Hippocampal formation (tissue), 2 donors: ENCODE measurements at regions not wholly inside any gene's neighbourhood (a gene's known extent, or its start where the extent isn't known, plus 50 kb on each side); places are given as distances from the start of the nearest gene placed in this dataset.
"Not testable (repeated sequence)": the region's sequence is repeated elsewhere in the genome, so short reads cannot be mapped to it uniquely, and the experiment has no call there.

Experiments
- DNase-seq, 2 donors: peaks; one replicate each; lab custom pipeline; 2025; lab: John Stamatoyannopoulos, UW

DNA sequence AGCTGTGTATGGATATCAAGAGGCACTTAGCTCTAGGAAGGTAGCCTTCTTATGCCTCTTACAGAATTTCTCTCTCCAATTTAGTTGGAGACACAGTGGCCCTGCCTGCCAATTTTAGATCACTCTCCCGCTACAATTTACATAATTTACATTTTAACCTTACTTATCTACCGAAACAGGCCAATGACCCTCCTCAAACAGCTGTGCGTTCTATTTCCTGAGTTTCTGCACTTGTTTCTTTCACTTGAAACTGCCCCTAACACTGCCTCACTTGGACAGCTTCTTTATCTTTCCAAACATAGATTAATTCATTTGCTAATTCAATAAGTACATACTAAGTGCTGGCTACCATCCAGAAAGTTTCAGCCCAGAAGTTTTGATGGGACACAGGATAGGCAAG is 52.9 kb upstream of the HDDC2 start:
- DNase-seq: no peak

DNA sequence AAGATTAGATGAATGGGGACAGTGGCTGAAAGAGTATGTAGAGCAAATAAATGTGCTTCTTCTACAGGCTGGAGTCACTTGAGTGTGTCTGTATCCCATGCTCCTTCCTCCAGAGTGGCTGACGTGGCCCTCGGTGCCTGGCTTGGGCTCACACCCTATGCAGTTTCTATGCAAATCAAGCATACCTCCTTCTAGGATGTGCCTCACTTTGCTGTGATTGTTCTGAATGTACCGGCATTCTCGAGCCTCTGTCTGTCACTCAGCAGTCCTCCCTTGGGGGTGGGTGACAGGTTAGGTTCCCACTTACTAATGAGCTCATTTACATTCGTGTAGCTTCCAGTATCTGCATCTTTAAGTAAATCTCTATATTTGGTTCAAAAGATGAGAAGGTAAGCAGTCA is 55.1 kb upstream of the HDDC2 start:
- no peak for DNase-seq

DNA sequence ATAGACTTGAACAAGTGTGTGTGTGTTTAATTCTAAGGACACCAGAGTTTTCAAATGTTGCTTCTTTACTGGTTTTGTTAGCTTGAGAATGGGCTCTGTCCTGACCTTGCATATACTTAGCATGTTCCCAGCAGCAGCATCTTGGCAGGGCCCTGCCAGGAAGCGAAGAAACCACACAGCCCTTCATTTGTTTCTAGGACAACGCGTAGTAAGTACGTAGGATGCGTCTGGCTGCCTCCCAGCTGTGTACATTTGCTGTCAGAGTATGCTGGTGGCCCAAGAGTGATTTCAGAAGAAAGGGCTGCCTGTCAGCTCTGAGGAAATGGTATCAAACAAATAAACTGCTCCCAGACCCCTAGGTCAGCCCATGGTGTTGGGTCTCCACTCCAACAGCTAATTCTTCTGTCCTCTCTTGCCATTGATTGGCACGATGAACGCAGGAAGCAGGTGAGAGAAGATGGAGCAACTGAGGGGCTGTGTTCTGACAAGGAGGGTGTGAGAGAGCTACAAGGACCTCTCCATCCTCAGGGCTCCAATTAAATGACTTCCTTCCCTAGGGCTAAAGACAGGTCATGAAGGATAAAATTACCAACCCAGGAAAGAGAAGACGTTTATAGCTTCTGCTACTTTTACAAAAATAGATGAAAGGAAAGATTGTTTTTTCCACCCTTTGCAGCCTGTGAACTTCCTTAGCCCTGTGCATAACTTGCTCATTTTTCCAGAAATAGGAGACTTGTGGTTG is 55.9 kb upstream of the HDDC2 start:
- DNase-seq: no peak

DNA sequence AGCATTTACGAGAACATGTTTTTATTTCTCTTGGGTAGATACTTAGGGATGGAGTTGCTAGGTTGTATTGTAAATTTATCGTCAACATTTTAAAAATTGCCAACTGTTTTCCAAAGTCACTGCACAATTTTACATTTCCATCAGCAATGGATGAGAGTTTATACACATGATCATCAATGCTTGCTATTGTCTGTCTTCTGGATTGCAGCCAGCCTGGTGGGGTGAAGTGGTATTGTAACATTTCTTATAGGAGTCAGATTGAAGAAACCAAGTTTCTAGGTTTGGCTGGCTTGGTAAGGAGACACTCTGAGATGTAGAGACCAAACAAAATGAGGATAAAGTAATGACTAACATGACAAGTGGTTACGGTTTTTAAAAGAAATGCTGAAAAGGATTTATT is 57.1 kb upstream of the HDDC2 start:
- DNase-seq: no peak

DNA sequence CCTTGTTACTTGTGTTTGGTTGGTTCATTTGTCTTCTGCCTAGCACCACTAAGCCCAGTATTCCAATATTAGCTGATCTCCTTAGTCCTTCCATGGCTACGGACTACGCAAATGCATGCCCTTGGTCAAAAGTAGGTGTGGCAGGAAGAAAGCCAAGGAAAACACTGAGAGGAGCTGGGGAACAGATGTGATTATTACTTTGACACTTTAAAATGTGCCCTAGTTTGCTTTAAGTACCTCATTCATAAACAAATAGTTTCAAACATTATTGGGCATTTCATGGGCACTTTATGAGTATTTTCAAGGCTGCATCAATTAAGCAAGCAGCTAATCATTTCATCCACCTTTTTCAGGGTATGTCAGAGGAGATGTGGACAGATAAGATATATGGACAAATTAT is 60.1 kb upstream of the HDDC2 start:
- DNase-seq: no peak

DNA sequence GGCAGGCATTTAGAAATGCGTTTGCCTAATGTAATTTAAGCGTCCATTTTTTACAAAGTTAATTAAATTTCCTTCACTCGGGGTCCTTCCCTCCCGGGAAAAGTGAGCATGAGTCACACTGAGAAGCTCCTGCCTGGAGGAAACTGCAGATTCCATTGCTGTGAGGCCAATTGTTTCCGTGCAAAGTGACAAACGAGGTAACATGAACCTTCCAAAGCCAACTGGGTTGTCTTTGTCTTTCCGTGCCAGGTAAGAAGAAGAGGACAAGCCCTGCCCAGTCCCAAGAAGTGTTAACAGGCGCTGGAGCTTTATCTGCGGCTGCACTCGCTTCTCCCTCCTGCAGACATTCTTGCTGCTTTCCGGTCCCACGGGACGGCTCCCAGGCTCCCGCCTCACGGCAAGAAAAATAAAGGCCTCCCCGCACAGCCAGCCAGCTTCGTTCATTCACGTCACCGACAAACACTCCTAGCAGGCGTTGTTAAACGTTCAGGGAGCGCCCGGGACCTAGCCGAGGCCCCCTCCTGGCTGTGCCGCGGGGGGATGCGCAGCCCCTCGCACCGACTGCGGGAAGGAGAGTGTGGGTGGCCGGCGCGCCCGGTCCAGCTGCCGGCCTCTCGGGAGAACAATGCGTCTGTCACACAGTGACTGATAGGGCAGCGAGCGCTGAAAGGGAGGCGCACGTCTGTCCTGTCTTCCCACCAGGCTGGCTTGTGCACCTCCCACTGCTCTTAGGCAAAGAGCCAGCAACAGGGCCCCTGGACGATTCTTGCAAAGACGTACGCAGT is 61.5 kb upstream of the HDDC2 start:
- no peak for DNase-seq

DNA sequence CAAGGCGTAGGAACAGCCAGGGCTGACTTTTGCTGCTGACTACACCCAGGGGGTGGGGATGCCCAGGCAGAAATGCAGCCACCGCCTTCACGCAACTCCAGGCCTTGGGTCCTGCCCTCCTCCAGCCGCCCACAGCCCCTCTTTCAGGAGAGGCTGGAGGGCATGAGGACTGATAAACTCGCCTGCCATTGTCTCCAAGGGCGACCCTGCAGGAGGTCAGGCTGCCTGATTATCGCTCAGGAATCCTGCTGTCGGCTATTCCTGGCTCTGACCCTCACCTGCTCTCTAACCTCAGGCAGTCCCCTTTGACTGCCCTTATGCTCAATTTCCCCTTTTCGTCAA is 62.0 kb upstream of the HDDC2 start:
- no peak for DNase-seq

DNA sequence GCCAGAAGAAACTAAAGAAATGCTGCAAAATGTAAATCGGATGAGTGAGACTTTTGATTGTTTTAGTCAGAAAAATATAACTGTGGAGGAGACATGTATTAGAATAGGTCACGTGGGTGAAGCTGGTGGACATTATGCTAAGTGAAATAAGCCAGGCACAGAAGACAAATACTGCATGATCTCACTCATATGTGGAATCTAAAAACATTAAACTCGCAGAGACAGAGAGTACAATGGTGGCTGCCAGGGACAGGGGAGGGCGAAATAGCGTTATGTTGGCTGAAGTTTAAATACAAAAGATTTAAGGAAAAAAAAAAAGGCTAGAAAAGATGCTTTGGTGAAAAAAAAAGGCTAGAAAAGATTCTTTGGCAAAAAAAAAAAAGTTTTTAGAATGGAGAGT is 63.5 kb upstream of the HDDC2 start:
- no peak for DNase-seq

DNA sequence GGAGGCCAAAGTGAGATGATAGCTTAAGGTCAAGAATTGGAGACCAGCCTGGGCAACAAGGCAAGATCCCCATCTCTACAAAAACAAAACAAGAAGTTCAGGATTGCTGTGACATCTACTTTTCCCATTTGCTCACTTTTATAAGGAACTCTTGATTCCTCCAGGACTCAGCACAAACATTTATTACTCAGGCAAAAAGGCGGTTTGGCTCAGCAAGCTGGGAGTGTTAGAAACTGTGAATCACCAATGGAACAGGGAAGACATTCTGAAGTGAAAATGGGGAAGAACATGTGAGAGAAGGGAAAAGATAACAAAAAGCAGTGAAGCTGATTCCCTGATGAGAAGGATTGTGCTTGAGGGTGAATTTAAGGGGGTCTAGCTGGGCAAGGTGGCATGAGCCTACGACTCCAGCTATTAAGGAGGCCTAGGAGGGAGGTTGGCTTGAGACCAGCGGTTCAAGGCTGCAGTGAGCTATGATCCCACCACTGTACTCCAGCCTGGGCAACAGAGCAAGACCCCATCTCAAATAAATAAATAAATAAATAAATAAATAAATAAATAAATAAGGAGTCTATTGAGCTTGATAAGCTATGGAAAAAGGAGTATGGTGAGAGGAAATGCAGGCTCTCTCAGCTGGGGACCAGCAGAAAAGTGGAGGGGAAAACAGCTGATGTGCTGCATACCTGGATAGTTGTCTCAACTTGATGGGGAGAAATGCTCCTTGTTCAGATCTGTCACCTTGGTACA is 65.4 kb upstream of the HDDC2 start:
- no peak for DNase-seq

DNA sequence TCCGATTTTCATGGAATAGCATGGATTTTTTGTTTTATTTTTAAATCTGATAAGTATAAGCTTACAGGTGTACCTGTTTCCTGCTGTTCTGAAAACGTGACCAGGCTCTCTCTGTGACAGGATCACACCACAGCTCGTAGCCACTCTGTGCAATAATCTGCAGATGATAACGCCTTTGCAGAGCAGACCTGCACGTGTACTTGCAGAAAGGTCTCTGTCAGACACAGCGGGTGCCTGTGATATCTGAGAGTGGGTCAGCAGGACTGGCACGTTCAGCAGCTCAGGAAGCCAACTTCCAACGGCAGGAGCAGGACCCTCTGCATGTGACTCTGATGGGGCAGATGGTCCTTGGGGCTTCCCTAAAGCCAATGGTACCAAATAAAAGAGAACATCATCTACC is 68.6 kb upstream of the HDDC2 start:
- DNase-seq: no peak

DNA sequence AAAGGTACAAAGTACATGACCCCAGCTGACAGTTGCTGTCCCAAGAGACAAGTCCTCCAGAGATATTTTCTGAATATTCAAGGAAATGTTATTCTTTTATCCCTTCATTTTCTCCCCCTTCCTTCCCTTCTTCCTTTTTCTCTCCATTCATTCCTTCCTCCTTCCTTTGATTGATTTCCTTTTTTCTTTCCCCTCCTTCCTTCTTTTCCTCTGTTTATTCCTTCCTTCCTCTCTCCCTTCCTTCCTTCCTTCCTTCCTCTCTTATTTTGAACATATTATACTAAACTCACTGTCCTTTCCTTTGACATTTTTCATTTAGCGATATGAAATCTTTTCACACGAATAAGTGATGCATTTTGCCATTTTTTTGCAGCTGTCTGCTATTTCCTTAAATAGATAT is 73.2 kb upstream of the HDDC2 start:
- DNase-seq: no peak

DNA sequence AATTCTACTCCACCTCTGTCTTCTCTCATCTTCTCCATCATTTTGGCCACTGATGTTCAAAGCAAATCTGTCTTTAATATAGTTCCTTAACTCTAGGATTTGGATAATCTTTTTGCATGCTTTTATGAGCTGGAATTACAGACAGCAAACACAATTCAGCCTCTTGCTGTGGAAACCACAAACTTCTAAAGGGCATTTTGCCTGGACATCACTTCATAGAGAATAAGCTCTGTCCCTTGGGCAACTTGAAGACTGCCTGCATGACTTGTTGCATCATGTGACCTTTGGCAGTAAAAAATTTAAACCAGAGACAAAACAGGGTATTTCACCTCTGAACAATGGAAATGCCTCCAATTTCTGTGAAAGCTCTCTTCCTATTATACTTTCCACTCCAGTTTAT is 74.1 kb upstream of the HDDC2 start:
- DNase-seq: no peak

DNA sequence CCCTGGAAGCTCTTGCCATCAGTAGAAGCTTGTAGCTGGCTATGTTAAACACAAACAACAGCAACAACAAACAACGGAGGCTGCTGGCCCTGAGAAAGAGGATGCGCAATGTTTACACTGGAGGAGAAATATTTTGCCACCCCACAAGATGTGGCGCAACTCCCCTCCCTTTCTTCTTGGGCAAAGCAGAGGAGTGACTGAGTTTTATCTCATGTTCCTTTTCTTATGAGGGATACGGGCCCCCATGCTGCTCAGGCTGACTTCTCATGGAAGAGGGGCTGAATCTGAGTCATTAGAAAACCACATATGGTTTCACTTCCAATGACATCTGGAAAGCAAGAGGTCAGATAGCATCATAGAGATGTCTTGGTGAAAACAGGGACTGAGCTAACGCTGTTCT is 75.9 kb upstream of the HDDC2 start:
- DNase-seq: no peak

DNA sequence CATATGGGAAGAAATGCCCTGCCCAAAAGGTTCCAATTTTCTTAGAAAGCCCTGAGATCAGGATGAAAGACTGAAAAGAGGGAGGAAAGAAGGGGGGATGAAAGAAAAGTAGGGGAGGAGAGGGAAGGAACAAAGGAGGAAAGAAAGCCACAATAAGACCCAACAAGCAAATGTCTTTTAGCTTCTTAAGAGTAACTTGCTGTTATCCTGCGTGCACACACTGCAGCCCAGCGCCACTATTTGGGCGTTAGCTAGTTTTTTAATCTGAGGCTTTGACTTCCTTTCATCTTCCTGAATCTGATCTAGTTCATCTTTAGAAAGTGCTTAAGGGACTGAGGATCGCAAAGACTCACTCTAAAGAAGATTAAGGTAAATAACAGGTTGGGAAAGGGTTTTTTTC is 77.4 kb upstream of the HDDC2 start:
- no peak for DNase-seq

DNA sequence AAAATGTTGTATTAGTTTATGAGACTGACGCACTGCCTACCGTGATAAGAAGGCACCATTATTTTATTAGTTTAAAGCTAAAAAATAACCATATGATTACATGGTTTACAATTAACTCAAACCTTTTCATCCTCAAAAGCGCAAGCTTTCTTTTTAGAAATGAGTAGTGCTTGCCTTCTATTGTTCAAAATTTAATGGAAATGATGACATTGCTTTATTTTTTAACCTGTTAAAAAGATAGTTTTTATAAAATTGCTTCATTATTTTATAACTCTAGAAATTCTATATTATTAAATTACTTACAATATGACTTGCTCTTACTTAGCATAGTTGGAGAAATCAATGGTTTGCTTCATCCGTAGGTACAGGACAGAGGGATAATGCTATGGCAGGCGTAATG is 78.7 kb upstream of the HDDC2 start:
- no peak for DNase-seq

DNA sequence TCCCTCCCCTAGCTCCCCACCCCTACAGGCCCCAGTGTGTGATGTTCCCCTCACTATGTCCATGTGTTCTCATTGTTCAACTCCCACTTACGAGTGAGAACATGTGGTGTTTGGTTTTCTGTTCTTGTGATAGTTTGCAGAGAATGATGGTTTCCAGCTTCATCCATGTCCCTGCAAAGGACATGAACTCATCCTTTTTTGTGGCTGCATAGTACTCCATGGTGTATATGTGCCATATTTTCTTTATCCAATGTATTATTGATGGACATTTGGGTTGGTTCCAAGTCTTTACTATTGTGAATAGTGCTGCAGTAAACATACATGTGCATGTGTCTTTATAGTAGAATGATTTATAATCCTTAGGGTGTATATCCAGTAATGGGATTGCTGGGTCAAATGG is 84.6 kb upstream of the HDDC2 start:
- DNase-seq: not testable (repeated sequence)

DNA sequence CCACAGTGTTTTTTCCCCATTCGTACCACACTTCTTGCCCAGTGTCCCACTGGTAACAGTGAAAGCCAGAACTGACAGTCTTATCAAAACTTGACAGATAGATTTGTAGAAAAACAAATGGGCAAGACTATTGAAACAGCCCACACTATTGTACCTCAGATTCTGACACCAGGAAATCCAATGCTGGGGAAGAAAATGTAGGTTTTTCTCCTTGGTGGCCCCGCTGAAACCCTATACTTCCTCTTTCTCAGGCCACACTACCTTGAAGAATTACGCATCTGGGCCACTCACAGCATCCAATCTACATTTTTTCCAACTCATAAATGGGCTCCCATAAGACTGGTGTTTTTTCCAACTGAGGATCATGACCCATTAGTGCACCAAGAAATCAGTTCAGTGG is 90.9 kb upstream of the HDDC2 start:
- DNase-seq: no peak

DNA sequence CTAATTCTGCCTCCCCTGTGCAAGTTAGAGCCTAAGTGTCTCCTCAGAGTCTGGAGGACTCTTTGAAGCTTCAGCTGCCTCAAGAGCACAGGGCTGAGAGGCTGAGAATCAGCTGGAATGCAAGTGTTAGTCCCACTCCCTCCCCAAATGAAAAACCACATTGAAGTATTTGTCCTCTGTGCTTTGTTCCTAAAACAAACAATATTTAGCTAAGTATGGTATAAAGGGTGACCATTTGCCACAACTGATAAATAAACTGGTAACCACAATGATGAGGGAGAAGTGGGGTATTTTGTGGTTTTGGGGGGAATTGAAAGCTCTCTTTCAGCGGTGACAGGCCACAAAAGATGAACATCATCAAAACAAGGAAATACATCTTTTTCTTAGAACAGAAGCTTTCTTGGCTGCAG is 91.7 kb upstream of the HDDC2 start:
- DNase-seq: no peak

DNA sequence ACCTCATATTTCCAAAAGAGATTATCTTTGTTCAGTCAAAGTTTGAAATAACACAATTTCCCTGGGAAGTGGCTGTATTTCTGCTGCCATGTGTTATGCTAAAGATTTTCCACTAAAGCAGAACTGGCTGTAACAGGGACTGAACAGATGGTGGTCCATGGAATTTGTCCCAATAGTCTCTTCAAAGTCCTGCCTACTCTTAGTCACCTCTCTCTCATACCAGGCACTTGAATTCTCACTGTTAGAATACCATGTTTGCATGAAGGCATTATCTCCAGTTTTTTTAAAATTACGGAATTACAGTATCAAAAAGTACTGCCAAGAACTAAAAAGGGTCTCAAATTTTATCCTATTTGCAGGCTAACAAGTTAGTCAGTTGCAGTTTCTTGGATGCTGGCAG is 105.0 kb upstream of the HDDC2 start:
- DNase-seq: peak in 1 of 2 donors; percentile 17

DNA sequence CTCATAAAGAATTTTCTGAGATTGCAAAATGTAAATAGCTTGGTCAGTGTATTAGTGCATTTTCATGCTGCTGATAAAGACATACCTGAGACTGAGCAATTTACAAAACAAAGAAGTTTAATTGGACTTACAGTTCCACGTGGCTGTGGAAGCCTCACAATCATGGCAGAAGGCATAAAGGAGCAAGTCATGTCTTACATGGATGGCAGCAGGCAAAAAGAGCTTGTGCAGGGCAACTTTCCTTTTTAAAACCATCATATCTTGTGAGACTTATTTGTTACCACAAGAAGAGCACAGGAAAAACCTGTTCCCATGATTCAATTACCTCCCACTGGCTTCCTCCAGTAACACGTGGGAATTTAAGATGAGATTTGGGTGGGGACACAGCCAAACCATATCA is 112.7 kb upstream of the HDDC2 start:
- DNase-seq: no peak

DNA sequence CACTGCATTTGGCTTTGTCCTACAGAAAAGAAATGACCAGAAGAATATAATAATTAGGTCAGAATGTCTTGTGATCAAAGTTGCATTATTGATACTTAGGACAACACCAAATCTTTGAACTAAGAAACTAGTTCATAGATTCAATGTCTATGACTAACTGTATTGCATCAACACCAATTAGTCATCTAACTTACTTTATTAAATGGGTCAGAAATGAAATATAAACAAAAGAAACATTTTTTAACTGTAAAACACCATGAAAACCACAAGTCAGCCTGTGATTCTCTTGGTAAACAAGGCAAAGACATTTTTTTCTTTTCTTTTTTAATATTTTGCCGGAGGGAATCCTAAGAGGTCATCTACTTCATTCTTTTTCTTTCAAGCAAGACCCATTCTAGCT is 114.1 kb upstream of the HDDC2 start:
- no peak for DNase-seq

DNA sequence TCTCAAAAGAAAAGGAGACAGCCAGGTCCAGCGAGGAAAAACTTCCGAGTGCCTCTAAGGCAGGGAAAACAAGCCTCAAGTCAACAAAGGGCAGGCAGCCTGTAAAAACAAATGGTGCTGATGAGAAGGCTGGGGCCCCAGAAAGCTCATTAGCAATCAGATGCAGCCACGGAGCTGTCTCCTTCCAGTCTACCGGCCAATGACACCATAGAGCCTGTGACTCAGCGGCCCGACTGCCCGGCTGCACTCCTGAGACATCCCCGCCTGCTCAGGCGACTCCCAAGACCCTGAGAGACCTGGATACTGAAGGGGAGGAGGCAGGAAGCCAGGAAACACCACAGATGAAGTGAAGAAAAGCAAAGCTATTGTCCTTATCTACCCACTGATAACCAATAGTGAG is 120.1 kb upstream of the HDDC2 start:
- DNase-seq: peak in 1 of 2 donors; percentile 27

DNA sequence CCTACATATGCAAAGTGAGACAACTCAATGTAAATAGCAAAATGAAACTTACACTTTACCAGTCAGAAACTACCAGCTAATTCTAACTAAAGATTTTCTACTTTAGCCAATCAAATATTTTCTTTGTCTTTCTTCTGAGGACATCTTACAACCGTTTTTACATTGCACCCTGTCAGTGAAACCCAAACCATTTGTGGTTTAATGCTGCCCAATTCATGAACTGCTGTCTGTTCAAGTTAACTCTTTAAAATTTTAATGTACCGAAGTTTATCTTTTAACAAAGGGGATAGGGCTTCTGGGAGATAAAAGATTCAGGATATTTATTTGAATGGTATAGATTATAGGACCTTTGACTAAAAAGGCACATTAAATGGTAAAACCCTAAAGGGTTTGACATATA is 121.3 kb upstream of the HDDC2 start:
- DNase-seq: no peak
